ENCODE measurements at regions not wholly inside any gene's neighbourhood (a gene's known extent, or its start where the extent isn't known, plus 50 kb on each side); places are given as distances from the start of the nearest gene placed in this dataset.
"Not testable (repeated sequence)": the region's sequence is repeated elsewhere in the genome, so short reads cannot be mapped to it uniquely, and the experiment has no call there.

- no peak for DNase-seq
These were observed 121.7 kb upstream of the PITX1 start for GRCh38 chr5:135155616-135156214.

- no peak for DNase-seq
These were observed 120.9 kb upstream of the PITX1 start for GRCh38 chr5:135154961-135155360.

- DNase-seq, result peak; percentile 45
These were observed 120.2 kb upstream of the PITX1 start for GRCh38 chr5:135154197-135154596.

- DNase-seq, result no peak
These were observed 119.6 kb upstream of the PITX1 start for GRCh38 chr5:135153661-135154060.

GRCh38 chr5:135153259-135153658 lies 119.2 kb upstream of the PITX1 start:
- DNase-seq, result no peak

- not testable (repeated sequence) for DNase-seq
These were observed 117.6 kb upstream of the PITX1 start for GRCh38 chr5:135151660-135152059.

GRCh38 chr5:135151256-135151655 lies 117.2 kb upstream of the PITX1 start:
- DNase-seq, result no peak

GRCh38 chr5:135150767-135151166 lies 116.7 kb upstream of the PITX1 start:
- DNase-seq, result no peak

GRCh38 chr5:135149956-135150723 lies 116.1 kb upstream of the PITX1 start:
- DNase-seq, result no peak

GRCh38 chr5:135149229-135149955 lies 115.4 kb upstream of the PITX1 start:
- DNase-seq, result no peak

GRCh38 chr5:135147294-135148090 lies 113.5 kb upstream of the PITX1 start:
- no peak for DNase-seq

- no peak for DNase-seq
These were observed 112.0 kb upstream of the PITX1 start for GRCh38 chr5:135145985-135146384.

- DNase-seq, result not testable (repeated sequence)
These were observed 109.7 kb upstream of the PITX1 start for GRCh38 chr5:135143682-135144081.

- no peak for DNase-seq
These were observed 107.6 kb upstream of the PITX1 start for GRCh38 chr5:135141303-135142268.

GRCh38 chr5:135140446-135141204 lies 106.6 kb upstream of the PITX1 start:
- peak; percentile 93 for DNase-seq

- DNase-seq, result peak; percentile 90
These were observed 105.5 kb upstream of the PITX1 start for GRCh38 chr5:135139381-135140134.

- DNase-seq, result no peak
These were observed 104.3 kb upstream of the PITX1 start for GRCh38 chr5:135138116-135138850.

GRCh38 chr5:135137146-135137915 lies 103.3 kb upstream of the PITX1 start:
- DNase-seq, result no peak

- DNase-seq, result no peak
These were observed 102.5 kb upstream of the PITX1 start for GRCh38 chr5:135136546-135136945.

Measured in suppressor macrophage treated with lipopolysaccharide for 4 hours (primary cell).